HG02970 (cell line): ENCODE measurements at regions not wholly inside any gene's neighbourhood (a gene's known extent, or its start where the extent isn't known, plus 50 kb on each side); places are given as distances from the start of the nearest gene placed in this dataset.

ENCODE experiments used
- ATAC-seq: cut with Tn5 transposase; IDR thresholded peaks from one replicate; pipeline ENCODE4 v1.9.1; 2021; ENCODE audit warnings: mild to moderate bottlenecking, moderate library complexity, moderate number of reproducible peaks; ENCODE audit not compliant: unreplicated experiment, low FRiP score

DNA sequence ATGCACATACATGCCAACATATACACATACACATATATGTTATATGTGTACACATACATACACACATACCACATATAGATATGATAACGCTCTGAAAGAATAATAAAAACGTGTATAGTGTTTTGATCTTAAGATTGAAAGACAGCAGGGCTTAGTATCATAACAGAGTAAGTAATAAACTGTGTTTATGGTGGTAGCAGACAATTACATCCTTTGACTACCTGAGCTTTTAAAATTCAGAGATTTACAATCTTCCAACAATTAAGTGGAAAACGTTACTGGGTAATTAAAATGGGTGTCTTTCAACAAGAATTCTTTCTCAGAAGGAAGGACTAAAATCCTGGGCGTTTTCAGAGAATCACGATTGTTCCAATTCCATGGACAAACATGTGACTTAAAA is 552.4 kb downstream of the EPHA4 start:
- ATAC-seq: no peak

DNA sequence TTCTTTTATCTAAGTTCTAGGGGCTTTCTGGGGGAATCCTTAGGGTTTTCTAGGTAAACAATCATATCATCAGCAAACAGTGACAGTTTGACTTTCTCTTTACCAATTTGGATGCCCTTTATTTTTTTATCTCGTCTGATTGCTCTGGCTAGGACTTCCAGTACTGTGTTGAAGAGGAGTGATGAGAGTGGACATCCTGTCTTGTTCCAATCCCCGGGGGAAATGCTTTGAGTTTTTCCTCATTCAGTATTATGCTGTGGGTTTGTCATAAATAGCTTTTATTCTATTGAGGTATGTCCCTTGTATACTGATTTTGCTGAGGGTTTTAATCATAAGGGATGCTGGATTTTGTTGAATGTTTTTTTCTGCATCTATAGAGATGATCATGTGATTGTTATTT is 549.5 kb downstream of the EPHA4 start:
- ATAC-seq: no peak

DNA sequence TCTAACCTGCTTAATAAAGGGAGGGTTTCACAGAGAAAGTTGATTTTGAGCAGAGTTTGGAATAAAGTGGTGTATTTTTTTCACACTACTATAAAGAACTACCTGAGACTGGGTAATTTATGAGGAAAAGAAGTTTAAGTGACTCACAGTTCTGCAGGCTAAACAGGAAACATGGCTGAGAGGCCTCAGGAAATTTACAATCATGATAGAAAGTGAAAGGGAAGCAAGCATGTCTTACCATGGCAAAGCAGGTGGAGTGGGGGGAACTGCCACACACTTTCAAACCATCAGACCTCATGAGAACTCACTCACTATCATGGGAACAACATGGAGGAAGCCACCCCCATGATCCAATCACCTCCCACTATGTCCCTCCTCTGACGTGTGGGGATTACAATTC is 546.7 kb downstream of the EPHA4 start:
- no peak for ATAC-seq

DNA sequence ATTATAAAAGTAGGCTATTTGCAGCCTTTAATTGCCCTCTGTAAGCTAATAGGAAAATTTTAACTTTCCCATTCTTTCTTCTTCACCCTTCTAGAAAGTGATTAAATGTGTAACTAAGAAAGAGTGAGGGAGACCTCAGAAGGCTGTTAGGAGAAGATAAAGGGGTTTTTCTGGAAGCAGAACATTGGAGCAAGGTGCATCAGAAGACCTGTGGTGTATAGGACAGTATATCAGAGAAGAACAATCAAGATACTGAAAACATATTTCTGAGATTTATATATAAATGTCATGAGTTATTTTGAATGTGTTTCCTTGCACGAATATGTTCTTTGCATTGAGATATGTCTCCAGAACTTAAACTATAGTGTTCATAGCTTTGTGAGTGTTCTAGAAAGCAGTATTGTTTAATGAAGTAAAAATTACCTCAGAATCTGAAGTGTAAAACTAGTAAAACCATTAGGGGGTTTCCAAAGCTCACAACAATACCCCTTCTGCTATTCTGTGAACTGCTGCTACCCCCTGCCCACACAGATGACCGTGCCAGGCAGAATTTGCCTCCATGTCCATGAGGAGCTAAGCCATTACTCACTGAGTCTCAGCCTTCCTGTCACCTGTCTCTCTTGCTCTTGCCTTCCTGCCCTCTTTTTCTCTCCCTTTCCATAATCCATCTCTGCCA is 537.9 kb downstream of the EPHA4 start:
- no peak for ATAC-seq

DNA sequence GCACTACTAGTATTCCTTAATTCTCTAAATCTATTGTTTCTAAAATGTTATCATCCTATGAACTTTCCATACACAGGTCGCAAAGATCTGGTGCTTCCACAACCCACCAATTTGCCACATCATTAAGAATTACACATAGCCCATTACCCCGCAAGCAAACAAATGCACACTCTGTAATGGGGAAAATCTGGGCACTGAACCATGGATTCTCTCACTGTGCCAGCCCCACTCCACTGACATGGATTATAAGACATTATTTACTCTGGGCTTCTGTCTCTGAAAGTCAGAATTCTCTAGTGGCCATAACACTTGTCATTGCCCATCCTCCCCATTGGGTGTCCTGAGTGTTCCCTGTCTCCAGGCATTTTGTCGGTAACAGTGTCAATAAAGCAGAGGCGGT is 537.1 kb downstream of the EPHA4 start:
- ATAC-seq: no peak

DNA sequence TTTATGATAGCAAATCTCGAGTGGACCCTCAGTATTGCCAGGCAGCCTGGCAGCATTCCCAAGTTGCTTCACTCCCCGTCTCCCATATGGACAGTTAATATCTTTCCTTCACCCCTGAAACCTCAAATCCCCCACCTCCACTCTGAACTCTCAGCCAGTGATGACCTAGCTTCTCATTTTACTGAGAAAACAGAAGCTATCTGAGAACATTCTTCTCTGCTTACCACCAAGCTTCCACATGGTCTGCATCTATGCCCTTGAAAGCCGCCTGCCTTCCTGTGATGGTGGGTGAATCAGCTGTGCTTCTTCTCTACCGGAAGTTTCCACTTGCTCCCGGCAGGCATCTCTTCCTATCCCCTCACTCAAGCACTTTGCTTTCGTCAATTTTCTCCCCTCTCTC is 529.2 kb downstream of the EPHA4 start:
- no peak for ATAC-seq

DNA sequence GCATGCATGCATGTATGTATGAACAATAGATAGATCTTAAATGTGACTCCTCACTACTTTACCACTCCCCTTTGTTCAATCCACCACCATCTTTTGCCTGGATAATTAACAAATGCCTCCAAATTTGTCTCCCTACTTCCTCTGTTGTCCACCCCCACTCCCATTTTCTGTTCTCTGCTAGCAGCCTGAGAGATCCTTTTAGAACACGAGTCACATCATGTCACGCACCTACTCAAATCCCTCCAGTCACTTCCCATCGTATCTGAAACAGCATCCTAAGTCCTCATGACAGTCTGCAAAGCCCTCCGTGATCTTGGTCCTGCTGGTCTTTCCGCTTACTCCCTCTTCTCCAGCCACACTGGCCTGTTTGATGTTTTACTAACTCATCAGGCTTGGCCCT is 527.3 kb downstream of the EPHA4 start:
- no peak for ATAC-seq

DNA sequence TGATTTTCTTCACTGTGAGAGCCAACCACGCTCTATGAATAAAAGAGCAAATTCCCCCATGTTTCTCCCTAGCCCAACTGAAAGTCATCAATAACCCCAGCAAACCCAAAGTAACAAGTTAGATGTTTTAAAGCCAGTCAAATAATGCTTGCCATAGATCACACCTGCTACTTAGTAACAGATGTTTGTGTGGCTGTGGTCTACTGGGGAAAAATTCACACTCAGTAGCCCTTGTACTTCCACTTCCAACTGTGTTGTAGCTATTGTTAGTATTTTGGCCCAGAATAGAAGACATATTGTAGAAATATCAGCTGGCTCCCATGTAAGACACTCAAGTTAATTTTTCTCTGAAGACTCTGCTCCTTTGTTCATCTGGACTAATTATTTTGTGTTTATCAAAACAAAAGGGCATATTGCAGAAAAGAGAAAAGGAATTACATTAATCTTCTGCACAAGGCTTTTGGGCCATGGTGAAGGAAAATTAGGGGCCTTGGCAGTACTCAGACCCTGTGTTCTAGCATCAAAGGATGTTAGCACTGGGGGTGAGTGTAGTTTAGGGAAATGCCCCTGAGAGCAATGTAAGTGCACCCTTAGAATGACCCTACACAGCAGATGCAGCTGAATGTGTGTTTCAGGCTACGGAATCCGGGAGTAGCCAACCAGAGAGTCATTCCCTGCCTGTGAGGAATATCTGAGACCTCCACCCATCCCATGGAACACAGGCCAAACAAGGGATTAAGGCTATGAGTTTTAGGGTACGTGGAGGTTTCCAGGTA is 521.9 kb downstream of the EPHA4 start:
- ATAC-seq: no peak

DNA sequence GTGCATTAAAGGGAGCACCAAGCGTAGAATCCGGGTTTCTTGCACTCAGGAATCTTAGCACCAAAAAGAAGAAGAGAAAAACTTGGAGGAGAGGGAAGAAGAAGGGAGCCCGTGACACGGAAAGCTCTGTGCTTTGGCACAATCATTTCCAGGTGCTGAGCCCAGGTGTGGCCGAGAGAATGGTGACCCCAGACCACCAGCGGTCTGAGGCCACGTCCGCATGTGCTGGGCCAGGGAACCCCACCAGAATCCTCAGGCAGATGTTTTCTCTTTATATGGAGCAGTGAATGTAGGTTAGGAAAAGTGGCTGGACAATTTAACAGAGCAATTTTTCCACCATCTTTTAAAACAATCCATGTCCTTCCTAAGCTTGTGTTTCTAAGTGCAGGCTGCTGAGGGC is 520.9 kb downstream of the EPHA4 start:
- no peak for ATAC-seq

DNA sequence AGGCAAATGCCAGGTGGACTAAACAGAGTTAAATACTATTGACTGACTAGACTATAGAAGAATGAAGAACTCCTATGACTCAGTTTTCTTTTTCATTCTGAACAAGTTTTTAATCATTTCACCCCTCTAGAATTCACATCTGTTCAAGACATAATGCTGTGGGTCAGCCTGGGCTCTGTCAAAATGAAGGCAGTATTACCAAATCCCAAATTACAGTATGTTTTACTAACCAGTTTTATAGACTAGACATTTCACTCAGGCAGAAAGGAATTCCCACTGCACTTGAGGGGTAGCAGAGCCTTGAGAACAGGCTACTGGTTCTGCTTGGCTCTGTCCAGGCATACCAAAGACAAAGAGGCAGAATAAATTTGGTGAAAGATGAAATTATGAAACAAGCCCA is 511.7 kb downstream of the EPHA4 start:
- ATAC-seq: no peak

DNA sequence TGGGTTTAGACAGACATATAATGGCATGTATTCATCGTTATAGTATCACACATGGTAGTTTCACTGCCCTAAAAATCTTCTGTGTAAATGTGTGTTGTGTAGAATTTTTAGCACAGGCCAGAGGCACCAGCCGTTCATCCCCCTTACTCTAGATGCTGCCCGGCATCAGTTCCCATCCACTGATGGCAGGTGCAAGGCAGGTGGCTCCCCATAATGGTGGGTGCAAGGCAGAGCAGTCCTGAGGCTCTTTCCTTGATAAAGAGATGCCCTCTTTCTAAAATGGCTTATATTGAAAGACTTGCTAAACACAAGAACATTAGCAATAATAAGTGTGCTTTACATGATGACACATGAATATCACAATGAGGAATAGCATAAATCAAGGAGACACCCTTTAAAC is 508.5 kb downstream of the EPHA4 start:
- no peak for ATAC-seq

DNA sequence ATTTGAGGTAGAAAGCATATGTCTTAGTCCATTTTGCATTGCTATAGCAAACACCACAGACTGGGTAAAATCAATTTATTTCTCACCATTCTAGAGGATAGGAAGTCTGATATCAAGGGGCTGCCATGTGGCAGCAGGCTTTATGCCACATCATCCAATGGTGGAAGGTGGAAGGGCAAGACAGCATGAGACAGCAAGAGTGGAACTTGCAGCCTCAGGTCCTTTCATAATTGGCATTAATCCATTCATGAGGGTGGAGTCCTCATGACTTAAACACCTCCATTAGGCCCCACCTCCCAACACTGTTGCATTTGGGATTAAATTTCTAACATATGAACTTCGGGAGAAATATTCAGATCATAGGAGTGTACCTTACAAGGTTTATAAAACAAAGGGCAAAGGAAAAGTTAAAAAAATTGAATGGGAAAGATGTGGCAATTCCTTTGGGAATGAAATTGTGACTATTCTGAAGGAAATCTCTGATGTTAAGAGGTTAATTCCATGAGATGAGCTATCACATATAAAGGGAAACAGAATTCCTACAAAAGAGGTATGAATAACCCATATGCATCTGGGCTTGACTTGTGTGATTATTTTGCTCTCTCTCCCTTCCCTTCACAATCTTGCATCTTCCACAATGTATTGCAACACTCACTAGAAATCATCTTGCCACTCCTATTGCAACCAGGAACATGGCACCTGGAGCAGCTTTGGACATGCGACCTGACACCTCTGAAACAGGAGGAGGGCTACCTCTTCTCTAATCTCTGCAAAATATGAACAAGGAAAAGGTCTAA is 507.8 kb downstream of the EPHA4 start:
- ATAC-seq: no peak

DNA sequence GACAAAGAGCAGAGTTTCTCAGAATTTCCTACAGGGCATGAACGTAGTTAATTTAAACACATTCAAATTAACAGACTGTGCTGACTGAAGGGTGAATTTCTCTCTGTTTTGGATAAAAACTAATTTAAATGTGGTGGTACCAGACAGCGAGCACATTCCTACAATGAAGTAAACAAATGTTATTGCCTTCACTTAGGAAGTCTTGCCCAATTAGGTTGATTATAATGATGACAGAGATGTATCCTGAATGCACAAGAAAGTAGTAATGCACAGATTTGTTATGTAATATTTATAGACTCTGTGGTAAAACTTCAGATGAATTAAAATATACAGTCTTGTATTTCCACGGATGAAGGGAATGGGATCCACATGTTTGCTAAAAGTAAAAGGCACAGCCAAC is 507.2 kb downstream of the EPHA4 start:
- ATAC-seq: no peak

DNA sequence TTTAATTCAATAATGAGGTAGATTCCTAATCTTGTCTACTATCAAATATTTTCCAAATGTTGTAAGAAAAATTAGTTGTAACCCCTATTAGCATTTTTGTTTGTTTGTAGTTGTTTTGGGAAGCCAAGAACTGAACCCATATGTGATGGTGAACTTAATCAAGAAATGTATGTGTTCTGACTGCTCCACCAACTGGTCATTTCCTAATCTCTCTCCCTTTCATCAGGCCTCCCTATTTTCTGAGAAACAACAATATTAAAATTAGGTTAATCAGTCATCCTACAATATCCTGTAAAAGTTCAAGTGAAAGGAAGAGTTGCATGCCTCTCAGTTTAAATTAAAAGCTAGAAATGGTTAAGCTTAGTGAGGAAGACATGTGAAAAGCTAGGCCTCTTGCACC is 504.0 kb downstream of the EPHA4 start:
- ATAC-seq: no peak

DNA sequence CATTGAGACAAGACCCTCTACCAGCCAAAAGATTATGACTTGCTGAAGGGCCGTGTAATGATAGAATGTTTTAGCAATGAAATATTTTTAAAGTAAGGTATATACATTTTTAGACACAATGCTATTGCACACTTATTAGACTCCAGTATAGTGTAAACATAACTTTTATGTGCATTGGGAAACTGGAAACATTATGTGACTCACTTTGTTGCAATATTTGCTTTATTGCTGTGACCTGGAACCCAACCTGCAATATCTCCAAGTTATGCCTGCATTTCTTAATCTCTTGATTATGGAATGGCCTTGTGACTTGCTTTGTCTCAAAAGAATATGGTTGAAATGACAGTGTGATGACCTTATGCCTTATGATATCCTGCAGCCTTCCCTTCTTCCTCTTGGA is 502.0 kb downstream of the EPHA4 start:
- ATAC-seq: no peak

DNA sequence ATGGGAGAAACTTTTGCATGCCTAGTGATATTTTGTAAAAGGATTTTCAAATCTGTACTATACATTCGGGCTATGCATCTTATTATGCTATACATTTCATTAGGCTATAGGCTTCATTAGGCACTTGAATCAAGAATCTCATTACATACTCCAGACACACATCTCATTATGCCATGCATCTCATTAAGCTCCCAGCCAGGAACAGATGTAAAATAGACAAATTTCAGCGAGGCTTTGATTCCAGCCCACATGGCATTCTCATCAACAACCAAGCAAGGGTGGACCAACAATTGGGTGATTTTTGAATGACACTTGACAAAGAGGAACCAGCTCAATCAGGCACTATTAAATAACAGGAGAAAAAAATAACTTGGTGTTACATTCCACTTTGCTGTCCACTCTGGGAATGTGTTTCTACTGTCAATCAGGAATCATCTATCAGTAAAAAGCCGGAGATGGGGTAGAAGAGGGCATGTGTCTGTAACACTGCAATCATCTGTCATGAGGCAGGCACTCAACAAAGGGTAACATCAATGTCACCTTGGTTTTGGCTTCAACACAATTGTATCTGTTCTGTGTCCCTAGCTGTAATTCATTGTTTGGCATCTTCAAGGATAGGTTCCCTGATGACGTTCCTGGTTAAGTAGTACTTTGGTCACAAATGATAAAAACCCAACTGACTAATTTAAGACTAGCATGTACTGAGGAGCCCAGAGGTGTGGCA is 498.6 kb downstream of the EPHA4 start:
- ATAC-seq: no peak

DNA sequence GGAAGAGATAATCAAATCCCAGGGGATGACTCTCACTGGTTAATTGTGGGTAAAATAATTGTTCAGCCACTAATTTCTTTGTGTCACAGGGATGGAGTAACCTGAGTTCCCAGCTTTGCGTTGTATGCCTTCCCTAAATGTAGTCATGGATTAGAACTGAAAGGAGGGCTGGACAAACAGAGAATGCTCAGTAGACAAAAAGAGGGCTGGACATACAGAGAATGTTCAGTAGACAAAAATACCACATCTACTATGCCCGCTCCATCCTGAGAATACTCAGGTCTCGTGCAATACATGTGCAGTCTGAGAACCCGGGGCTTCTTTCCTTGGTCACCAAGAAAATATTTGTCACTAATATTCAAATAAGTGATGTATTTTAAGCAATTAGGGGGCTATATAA is 497.9 kb downstream of the EPHA4 start:
- no peak for ATAC-seq

DNA sequence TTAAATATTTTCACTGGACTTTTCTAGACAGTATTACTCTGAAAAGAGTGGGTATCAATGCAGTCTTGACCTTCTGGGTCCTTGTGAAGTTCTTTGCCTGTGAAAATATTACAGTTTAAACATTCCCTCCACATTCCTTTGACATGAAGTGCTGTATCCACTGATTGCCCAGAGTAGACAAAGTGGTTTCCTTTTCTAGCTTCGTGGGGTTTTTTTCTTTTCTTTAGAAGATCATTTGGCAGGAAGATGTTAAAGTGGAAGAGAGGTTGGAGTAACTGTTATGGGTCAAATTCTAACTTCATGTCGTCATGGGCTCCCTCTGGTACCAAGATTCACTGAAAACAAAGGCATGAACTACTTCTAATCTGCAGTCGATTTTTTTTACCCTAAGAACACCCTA is 496.9 kb downstream of the EPHA4 start:
- no peak for ATAC-seq

DNA sequence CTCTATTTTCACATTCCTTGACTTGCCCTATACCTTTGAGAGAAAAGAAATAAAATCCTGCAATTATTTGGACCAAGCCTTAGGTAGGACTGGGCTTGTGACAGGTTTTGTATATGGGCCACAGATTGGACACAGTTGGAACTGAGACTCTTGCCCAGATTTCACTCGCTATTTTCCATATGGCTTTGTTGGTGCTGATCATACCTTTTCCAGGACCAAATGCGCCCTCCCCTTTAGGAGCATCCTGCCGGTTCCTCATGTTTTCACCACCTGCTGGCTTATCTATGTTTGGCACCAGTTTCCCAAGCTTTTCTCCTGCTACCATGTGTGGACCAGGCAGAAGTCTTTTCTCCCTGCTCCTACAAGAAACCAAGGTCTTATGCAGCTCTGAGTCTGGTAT is 494.9 kb downstream of the EPHA4 start:
- no peak for ATAC-seq

DNA sequence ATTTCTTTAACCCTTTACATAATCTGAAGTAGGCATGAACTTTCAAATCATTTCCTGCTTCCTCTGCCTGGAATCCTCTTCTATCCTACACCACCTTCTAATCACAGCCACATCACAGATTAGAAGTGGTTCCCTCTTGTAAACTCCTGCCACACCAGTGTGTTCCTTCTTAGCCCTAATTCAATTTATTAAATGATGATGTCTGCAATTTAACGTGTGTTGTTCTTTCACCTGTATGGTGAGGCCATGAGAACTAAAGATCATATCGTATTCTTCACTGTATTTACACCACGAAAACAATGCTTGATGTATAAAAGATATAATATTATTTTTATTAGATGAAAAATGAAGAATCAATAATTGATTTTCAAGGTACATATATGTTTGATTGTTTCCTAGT is 494.3 kb downstream of the EPHA4 start:
- ATAC-seq: no peak

DNA sequence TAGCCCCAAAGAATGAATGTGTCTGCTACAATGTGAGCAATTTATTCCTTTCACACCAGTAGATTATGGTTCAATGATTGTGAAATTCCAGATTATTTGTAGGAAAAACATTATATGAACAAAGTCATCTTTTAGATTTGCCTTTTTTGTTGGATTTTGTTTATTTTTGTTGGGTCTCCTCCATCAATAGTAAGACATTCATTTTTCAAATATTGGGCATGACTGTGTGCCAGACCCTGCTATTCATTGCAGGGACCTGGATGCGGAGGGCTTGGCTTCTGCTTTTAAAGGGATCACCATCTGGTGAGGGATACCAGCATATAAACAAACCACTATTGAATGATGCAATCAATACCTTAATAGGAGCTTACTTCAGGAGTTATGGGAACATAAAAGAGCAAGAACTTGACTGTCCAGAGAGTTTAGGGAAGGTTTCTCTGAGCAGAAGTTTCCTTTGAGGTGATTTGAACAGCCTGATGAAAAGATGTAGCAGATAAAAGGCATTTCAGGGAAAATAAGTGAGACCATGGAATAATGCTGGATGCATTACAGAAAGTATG is 486.7 kb downstream of the EPHA4 start:
- ATAC-seq: no peak
